GM10248 (cell line): ENCODE measurements at regions not wholly inside any gene's neighbourhood (a gene's known extent, or its start where the extent isn't known, plus 50 kb on each side); places are given as distances from the start of the nearest gene placed in this dataset.

Experiments
- CTCF ChIA-PET: fragments of 300-600 bp; sonication (Branson Sonifier 250); formaldehyde crosslinking; extraction: SDS; loops from one replicate; lab custom pipeline; 2021; ENCODE audit warnings: antibody characterized with exemption; lab: Yijun Ruan, JAX
- POLR2A ChIA-PET: fragments of 350-650 bp; sonication (Branson Sonifier 250); formaldehyde crosslinking; extraction: SDS; loops from one replicate; lab custom pipeline; 2020; ENCODE audit warnings: antibody characterized with exemption; lab: Yijun Ruan, JAX
- DNase-seq: peaks from one replicate; pipeline ENCODE4 v3.0.0; 2012; ENCODE audit errors: extremely low spot score
- TF ChIP-seq, protein P1 (sequence below): IDR thresholded peaks from 2 replicates; pipeline ENCODE4 v1.5.1; 2012; ENCODE audit warnings: mild to moderate bottlenecking, low read depth; ENCODE audit errors: extremely low read depth, missing control alignments, control extremely low read depth

DNA sequence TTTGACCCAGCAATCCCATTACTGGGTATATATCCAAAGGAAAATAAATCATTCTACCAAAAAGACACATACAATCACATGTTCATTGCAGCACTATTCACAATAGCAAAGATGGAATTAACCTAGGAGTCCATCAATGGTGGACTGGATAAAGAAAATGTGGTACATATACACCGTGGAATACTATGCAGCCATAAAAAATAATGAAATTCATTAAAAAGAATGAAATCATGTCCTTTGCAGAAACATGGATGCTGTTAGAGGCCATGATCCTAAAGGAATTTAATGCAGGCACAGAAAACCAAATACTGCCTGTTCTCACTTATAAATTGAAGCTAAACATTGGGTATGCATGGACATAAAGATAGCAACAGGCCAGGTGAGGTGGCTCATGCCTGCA is 61.9 kb upstream of the BMP6 start:
- CTCF ChIA-PET = no interaction called here
- DNase-seq = no peak
- POLR2A ChIA-PET = no interaction called here
- TF ChIP-seq, protein P1, sequence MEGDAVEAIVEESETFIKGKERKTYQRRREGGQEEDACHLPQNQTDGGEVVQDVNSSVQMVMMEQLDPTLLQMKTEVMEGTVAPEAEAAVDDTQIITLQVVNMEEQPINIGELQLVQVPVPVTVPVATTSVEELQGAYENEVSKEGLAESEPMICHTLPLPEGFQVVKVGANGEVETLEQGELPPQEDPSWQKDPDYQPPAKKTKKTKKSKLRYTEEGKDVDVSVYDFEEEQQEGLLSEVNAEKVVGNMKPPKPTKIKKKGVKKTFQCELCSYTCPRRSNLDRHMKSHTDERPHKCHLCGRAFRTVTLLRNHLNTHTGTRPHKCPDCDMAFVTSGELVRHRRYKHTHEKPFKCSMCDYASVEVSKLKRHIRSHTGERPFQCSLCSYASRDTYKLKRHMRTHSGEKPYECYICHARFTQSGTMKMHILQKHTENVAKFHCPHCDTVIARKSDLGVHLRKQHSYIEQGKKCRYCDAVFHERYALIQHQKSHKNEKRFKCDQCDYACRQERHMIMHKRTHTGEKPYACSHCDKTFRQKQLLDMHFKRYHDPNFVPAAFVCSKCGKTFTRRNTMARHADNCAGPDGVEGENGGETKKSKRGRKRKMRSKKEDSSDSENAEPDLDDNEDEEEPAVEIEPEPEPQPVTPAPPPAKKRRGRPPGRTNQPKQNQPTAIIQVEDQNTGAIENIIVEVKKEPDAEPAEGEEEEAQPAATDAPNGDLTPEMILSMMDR = no peak

DNA sequence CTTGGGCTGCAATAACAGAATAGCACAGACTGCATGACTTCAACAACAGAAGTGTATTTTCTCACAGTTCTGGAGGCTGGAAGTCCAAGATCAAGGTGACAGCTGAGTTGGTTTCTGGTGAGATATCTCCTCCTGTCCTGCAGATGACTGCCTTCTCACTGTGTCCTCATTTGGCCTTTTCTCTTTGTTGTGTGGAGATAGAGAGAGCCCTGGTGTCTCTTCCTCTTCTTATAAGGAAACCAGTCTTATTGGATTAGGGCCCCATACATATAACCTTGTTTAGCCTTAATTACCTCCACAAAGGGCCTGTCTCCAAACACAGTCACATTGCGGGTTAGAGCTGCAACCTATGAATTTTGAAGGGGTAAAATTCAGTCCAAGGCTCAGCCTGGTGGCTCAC is 57.0 kb upstream of the BMP6 start:
- TF ChIP-seq, protein P1 = no peak
- ChIA-PET POLR2A (no interaction called here), CTCF (no interaction called here)
- no peak for DNase-seq

DNA sequence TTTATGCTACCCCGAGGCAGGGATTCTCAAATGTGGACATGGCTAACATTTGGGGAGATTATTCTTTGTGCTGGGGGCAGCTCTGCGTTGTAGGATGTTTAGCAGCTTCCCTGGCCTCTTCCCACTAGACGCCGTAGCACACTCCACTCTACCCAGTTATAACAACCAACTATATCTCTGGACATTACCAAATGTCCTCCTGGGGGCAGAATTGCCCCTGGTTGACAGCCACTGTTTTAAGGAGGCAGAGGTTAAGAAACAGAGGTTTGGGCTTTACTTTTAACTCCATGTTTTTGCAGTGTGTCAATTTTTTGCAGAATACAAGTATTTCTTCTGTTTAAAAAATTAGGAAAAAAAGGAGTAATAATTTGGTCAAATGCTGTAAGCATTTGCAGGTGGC is 56.2 kb upstream of the BMP6 start:
- TF ChIP-seq, protein P1 = no peak

DNA sequence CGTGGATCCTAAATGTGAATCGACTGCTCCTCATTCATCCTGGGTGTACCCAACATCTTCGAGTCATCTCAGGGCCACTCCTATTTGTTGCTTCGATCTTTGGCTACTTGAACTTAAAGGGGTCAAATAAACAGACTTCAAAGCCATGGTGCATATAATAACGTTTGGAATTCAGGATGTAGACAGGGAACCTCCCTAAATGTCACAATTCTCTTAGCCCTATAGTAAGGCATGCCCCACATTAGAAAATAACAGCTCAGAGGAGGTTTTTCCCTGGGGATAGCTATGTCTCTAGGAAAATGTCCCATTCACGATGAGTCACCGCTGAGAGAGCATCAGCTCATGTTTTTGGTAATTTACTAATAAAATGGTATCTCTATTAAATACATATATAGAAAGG is 54.8 kb upstream of the BMP6 start:
- no peak for DNase-seq
- CTCF ChIA-PET = interaction anchor here (1.7 kb wide), 1 partner anchor 15 kb away, joined by 5 read pairs; no protein-coding TSS in a partner anchor
- POLR2A ChIA-PET = no interaction called here
- TF ChIP-seq, protein P1 = no peak

More for the DNA sequence above, 56.2 kb upstream of the BMP6 start:
- no peak for DNase-seq
- ChIA-PET CTCF (interaction anchor here (0.9 kb wide), 1 partner anchor 16 kb away, joined by 3 read pairs; no protein-coding TSS in a partner anchor), POLR2A (no interaction called here)

DNA sequence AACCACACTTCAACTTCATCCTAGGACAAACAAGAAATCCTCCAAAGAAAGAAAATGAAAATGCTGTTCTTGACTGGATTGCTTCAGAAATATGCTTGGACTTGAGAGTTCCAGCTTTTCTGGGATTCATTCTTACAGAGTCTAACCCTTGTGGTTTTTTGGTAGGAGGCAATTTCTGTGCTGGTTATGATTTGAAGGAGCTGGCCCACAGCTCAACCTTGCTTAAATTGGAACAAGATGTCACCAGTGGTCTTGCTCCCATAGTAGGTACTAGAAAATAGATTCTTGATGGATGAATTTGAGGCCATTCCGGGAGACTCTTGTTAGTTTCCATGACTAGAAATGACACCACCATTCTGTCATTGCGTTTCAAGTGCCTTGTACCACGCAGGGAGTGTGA is 54.3 kb upstream of the BMP6 start:
- ChIA-PET POLR2A (no interaction called here), CTCF (interaction anchor here (1.7 kb wide), 1 partner anchor 16 kb away, joined by 5 read pairs; no protein-coding TSS in a partner anchor)
- TF ChIP-seq, protein P1 = no peak
- DNase-seq = no peak

DNA sequence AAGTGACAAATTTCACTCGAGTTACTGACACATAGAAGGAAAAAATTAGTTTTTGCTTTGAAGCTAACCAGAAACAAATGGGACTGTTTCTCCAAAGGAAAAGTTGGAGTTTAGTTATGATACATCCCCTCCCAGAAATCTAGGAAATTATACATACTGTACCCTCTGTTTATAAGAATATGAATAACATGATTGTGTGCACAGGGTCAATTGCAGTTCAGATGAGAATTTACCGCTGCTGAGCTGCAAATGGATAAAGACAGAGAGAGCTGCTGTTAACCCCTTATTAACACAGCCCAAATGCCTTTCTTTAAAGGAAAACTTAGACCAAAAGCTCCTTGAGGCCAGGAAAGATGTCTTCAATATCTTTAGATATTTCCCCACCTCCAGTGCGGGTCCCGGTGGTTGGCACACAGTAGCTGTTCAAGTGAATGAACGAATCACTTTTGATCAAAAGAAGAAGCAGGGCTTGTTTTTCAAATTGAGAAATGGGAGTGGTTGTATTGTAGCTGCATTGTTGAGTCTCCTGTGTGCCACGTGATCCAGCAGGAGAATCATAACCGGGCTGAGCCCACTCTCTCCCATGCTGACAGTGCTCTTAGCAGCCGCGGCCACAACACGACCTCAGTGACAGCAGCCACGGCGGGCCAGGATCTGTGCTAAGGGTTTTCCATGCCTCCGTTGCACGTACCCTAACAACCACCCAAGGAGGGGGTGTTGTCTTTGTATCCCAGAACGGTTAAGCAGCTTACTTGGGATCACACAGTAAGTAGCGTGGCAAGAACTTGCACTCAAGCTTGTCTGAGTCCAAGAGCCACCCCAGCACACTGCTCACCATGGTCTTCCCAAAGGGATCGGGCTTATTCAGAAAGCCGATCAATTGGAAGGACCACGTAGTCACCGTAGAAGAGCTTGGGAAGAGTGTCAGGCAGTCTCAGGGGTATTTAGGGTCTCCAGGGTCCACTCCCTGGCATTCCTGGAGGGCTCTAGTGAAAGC is 53.5 kb upstream of the BMP6 start:
- TF ChIP-seq, protein P1 = no peak
- ChIA-PET POLR2A (no interaction called here), CTCF (interaction anchor here (1.2 kb wide), 1 partner anchor 14 kb away, joined by 3 read pairs; no protein-coding TSS in a partner anchor)
- DNase-seq = no peak
